ENCODE measurements at regions not wholly inside any gene's neighbourhood (a gene's known extent, or its start where the extent isn't known, plus 50 kb on each side); places are given as distances from the start of the nearest gene placed in this dataset.

DNA sequence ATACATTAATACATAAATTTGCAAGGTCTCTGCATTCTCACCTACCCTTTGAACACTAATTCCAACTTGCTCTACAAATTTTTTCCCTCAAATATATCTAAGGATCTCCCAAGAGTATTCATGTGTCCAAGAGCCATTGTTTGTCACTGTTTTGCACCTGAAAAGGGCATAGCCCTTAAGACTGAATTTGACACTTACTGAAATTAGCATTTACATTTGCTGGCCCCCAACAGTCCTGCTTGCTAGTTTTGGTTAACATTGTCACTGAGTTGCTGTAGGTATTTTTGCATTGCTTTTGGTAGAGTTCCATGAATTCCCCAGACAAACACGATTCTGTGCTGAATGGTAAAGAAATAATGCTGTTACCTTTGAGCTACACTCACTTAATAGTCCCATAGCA lies 57.3 kb downstream of the KCNA4 start:
- no peak for DNase-seq

DNA sequence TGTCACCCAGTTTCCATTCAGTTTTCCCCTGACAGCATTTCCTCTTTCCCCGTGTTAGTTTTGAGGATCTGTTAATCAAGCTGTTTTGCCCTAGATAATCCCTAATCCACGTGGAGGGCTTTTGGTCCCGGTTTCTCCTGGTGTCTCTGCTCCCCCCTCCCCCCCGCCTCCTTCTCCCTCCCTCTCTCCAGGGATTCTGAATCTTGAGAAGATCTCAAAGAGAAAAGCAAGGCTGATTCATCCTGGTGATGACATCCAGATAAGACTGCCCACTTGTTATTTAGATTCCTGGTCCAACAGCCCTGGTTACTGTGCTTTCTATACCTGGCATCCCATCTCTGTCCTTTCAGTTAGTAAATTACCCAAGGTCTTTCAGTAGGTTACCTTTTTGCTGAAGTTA lies 59.4 kb downstream of the KCNA4 start:
- no peak for DNase-seq

DNA sequence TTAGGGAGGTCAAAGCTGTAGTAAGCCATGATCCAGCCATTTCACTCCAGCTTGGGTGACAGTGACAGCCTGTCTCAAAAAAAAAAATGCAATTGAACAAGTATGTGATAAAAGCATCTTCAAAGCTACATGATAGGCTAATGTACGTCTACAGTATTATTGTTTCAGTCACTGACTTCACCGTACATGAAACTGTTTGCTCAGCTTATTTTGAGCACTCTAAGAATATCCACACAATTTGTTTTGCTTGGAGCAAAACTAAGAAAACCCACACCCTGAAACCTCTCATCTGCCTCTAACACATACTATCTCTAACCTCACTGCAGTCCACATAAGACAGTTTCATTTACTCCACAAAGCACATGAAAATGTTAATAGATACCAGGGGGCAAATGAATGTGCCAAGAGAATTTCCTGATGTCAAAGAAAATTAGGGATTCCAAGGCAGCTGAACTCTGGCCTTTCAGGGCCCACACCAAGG lies 60.7 kb downstream of the KCNA4 start:
- no peak for DNase-seq

- no peak for DNase-seq
These were observed 73.5 kb downstream of the KCNA4 start for GRCh38 chr11:29943347-29943746.

GRCh38 chr11:29937526-29937925 lies 79.3 kb downstream of the KCNA4 start:
- DNase-seq: no peak

GRCh38 chr11:29934115-29934638 lies 82.7 kb downstream of the KCNA4 start:
- DNase-seq: no peak

- no peak for DNase-seq
These were observed 100.8 kb downstream of the KCNA4 start for GRCh38 chr11:29916040-29916439.

DNA sequence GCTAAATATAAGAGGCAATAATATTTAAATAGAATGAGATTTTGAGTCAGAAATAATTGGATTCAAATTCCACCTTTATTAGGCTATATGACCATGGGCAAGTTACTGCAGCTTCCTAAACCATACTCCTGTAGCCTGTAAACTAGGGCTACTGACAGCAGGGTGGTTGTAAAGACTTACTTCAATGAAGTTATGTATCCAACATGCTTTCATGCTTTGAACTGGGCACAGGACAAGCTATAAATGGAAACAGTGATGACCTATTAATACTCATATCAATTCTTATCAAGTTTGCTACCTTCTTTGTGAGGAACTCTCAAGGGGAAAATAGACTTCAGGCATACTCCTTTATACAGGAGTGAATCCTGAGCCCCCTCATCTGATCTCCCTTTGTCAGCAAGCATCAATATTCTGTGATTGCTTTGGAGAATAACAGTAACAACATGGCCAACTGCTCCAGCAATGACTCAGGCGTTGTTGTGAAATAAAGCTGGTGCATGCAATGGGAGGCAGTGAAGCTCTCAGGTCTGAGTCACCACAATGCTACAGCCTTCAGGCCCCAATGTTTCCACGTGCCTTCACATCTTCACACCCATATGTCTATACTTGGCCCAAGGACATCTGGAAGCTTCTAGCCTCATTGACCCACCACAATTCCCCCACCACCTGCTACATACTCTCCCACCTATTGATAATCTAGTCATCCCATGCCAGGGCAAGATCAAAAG lies 102.5 kb downstream of the KCNA4 start:
- no peak for DNase-seq

DNA sequence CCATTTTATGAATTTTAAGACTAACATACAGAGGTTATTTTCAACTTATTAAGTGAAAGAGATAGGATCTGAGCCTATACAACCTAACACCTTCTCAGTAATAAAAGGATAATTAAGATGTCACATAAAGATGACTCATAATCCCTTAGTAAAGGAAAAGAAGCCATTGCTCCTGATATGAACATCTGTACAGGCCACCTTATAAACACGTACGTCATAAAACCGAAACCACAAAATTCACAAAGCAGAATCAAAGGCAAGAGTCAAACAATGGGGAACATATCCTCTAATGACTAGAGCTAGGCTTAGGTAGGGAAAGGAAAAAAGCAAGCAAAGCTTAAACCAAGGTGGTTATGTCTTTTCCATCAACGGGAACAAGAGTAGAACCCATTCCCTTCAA lies 103.5 kb downstream of the KCNA4 start:
- DNase-seq: no peak

DNA sequence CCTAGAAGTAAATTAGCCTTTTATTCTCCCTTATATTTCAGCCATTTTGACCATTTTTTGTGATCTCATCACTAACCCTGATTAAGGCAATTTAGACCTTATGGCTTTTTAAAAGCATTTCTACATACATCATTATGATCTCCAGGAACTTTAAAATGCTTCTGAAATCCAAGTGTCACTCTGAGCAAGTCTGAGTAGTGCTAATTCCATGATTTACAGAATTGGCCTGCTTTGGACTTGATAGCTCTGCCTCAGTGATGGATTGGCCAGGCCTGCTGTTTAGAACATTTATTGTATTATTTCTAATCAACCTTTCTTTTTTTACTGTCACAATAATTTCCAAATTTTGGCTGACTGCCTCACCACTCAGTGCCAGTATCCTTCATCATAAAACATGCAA lies 116.4 kb downstream of the KCNA4 start:
- DNase-seq: no peak

- DNase-seq: no peak
These were observed 137.3 kb downstream of the KCNA4 start for GRCh38 chr11:29879560-29879959.

DNA sequence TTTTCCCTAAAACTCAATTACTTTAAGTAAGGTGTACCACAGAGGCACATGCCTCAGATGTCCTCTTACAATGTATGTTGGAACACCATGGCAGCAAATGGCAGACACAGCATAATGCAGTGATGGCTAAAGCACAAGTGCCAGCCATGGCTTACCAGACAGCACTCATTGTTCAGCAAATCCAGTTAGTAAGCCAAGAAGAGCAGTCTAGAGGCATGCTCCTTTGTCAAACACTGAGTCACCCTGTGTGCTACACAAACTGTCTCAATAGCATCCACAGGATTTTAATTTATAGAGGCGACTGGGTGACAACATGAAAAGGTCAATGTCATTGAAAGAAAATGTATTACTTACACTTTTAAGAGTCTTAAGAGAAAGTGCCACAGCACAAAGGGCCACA lies 140.6 kb downstream of the KCNA4 start:
- DNase-seq: no peak

GRCh38 chr11:29847219-29847618 lies 169.6 kb downstream of the KCNA4 start:
- no peak for DNase-seq

GRCh38 chr11:29844701-29845379 lies 172.0 kb downstream of the KCNA4 start:
- no peak for DNase-seq

- no peak for DNase-seq
These were observed 172.8 kb downstream of the KCNA4 start for GRCh38 chr11:29844031-29844430.

GRCh38 chr11:29842061-29842460 lies 174.8 kb downstream of the KCNA4 start:
- no peak for DNase-seq

DNA sequence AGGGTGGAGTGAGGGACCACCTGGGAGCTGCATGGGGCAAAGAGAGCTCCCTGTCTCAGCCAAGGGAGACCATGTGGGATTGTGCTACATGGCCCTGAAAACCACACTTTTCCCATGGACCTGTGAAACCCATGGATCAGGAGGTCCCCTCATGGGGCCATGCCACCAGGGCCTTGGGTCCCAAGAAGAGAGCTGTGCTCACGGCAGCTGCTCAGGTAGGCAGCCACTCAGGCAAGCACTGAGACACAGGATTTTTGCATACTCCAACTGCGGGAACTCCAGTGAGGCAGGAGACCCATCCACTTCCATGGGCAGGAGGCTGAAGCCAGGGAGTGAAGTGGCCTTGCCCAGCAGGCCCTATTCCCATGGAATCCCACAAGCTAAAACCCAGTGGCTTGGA lies 190.0 kb downstream of the KCNA4 start:
- DNase-seq: no peak

DNA sequence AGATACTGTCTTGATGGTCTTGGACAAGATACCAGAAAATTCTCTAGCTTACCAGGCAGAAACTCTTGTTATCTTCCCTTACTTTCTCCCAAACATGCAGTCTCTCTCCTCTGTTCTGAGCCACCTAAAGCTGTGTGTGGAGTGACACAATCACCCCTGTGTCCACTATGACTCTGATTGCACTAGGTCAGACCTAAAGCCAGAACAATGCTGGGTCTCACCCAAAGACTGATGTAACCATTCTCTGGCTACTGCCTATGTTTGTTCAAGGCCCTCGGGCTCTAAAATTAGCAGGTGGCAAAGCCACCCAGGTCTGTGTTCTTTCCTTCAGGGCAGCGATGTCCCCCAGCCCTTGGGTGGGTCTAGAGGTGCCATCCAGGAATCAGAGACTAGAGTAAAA lies 200.5 kb downstream of the KCNA4 start:
- DNase-seq: no peak

DNA sequence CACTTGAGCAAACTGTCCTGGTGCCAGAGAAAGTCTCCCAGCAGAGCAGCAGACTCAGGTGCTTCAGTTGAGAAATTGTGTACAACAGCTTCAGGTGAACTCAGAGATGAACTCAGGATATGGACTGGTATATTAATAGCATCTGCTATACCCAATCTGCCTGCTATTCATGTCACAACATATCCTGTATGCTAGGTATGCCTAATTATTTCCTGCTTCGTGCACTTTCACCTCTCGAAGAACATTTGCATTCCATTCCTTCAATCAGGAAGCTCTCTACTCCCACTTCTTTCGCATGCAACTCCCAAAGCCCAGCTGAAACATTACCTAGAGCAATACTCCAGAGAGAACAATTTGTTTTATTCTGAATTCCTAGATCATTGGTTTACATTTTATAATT lies 207.7 kb downstream of the KCNA4 start:
- no peak for DNase-seq

- no peak for DNase-seq
These were observed 214.3 kb downstream of the KCNA4 start for GRCh38 chr11:29802522-29802921.

DNA sequence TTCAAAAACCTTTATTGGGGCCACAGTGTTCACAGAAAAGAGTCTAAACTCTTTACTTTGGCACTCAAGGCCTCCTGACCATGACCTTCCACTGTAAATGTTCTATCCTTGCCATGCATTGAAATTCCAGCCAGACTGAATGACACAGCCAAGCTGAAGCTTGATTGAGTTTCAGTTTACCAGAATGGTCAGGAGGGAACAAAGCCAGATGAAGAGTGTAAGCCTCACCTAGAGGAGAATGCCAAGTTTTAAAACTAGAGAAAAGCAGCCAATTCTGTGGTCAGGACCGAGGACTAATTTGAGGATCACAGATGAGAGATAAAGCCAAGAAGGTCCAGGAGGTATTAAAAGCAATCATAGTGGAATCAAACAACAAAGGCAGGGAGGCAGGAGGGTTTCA lies 215.3 kb downstream of the KCNA4 start:
- no peak for DNase-seq

DNA sequence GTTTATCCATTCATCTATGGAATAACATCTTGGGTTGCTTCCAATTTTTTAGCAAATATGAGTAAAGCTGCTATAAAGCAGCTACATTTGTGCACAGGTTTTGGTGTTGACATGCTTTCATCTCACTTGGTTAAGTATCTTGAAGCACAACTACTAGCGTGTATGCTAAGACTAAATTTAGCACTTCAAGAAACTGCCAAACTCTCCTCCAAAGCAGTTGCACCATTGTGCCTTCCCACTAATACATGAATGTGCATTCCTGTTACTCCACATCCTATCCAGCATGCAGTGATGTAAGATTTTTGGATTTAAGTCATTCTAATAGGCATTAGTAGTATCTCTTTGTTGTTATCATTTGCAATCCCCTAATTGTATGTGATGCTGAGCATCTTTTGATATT lies 230.7 kb downstream of the KCNA4 start:
- DNase-seq: no peak

DNA sequence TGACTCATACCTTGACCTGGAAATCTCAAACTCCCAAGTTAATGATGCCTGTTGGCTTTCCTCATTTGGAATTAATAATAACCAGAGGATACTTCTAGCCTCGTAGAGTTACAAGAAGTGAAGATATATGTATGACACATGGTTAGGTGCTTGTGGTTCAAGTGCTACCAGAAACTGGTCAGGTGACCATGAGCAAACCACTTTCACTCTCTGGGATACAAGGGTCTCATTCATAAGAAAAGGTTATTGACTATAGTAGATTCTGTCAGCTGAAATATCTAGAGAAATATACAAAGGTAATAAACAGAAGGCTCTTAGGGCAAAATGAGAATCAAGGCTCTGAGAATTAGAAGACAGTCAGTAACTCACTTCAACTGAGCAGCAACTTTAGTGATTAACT lies 233.3 kb downstream of the KCNA4 start:
- no peak for DNase-seq

GRCh38 chr11:29782447-29782846 lies 234.4 kb downstream of the KCNA4 start:
- no peak for DNase-seq

GRCh38 chr11:29781268-29781667 lies 235.6 kb downstream of the KCNA4 start:
- no peak for DNase-seq

Measured in hematopoietic multipotent progenitor cell treated with erythropoietin and hydrocortisone succinate and interleukin-3 and kit ligand, for 6 days (in vitro differentiated cells).